Chondrocyte (in vitro differentiated cells): ENCODE measurements at regions not wholly inside any gene's neighbourhood (a gene's known extent, or its start where the extent isn't known, plus 50 kb on each side); places are given as distances from the start of the nearest gene placed in this dataset.

Experiments used
- DNase-seq: peaks from one replicate; pipeline ENCODE4 v3.0.0; 2021; ENCODE audit warnings: mixed read lengths, low spot score
- H3K27ac Mint-ChIP-seq: one replicate; pipeline ENCODE4 v1.8.0; 2021; ENCODE audit warnings: mild to moderate bottlenecking, moderate library complexity, mixed read lengths; ENCODE audit not compliant: unreplicated experiment
- H3K27me3 Mint-ChIP-seq: 2 replicates; pipeline ENCODE4 v1.8.0; 2021; ENCODE audit warnings: low read depth, mixed read lengths
- H3K36me3 Mint-ChIP-seq: 2 replicates; pipeline ENCODE4 v1.8.0; 2021; ENCODE audit warnings: low read depth, mixed read lengths
- H3K4me1 Mint-ChIP-seq: 2 replicates; pipeline ENCODE4 v1.8.0; 2021; ENCODE audit warnings: low read depth, mild to moderate bottlenecking, mixed read lengths
- H3K4me3 Mint-ChIP-seq: one replicate; pipeline ENCODE4 v1.8.0; 2021; ENCODE audit warnings: mild to moderate bottlenecking, moderate library complexity, mixed read lengths; ENCODE audit not compliant: unreplicated experiment
- H3K9me3 Mint-ChIP-seq: 2 replicates; pipeline ENCODE4 v1.8.0; 2021; ENCODE audit warnings: low read depth, mixed read lengths
- TF ChIP-seq, protein P1 (sequence below): fragments of 200-600 bp; sonication (generic); IDR thresholded peaks from 2 replicates; pipeline ENCODE4 v1.5.0; 2021; ENCODE audit warnings: antibody characterized with exemption, mild to moderate bottlenecking, moderate library complexity

DNA sequence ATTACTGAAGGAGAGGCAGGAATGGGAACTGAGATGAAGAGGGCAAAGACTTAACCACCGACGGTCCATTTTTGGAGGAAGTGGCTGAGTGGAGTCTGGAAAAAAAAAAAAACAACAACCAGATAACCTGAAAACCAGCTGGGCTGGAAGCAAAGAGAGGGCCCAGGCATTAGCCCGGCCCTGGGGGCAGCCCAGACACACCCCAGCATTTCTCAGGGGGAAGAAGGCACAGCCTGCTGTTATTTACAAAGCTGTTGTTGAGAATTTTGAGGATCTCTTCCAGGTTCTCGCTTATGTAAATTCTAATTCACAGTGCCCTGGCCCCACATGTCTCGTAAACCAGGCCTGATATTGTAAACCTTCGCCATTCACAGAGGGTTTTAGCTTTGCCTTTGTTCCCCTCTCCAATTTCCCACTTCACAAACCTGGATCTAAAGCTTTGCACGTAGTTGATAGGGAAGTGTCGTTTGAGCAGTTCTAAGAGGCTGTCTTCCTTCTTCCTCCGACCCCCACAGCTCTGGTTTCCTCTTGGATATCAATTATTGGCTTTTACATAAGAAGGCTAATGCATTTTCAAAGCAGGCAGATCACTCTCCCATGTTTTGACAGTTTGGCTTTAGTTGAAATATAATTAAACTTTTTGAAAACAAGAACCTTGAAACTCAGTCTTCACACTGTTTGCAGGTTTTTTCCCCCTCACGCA is 161.8 kb upstream of the IRF2BP2 start:
- H3K27me3 Mint-ChIP-seq, result no peaks in the 10 kb centered on the region
- peaks cover 2% of the 10 kb centered on the region for H3K36me3 Mint-ChIP-seq
- H3K4me3 Mint-ChIP-seq, result no peak overlapping the region
- peaks cover 3% of the 10 kb centered on the region for H3K9me3 Mint-ChIP-seq
- H3K4me1 Mint-ChIP-seq, result peaks cover 37% of the 10 kb centered on the region
- peak overlapping the region; percentile 94 for H3K27ac Mint-ChIP-seq
- TF ChIP-seq, protein P1, sequence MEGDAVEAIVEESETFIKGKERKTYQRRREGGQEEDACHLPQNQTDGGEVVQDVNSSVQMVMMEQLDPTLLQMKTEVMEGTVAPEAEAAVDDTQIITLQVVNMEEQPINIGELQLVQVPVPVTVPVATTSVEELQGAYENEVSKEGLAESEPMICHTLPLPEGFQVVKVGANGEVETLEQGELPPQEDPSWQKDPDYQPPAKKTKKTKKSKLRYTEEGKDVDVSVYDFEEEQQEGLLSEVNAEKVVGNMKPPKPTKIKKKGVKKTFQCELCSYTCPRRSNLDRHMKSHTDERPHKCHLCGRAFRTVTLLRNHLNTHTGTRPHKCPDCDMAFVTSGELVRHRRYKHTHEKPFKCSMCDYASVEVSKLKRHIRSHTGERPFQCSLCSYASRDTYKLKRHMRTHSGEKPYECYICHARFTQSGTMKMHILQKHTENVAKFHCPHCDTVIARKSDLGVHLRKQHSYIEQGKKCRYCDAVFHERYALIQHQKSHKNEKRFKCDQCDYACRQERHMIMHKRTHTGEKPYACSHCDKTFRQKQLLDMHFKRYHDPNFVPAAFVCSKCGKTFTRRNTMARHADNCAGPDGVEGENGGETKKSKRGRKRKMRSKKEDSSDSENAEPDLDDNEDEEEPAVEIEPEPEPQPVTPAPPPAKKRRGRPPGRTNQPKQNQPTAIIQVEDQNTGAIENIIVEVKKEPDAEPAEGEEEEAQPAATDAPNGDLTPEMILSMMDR, result no peak
- no peak for DNase-seq

GRCh38 chr1:234770924-234771540 is 161.1 kb upstream of the IRF2BP2 start:
- DNase-seq, result no peak
- no peak overlapping the region for H3K4me3 Mint-ChIP-seq
- no peaks in the 10 kb centered on the region for H3K27me3 Mint-ChIP-seq
- TF ChIP-seq, protein P1, result no peak
- peak overlapping the region; percentile 94 for H3K27ac Mint-ChIP-seq
- peaks cover 37% of the 10 kb centered on the region for H3K4me1 Mint-ChIP-seq
- H3K9me3 Mint-ChIP-seq, result peaks cover 3% of the 10 kb centered on the region
- peaks cover 2% of the 10 kb centered on the region for H3K36me3 Mint-ChIP-seq

- Mint-ChIP-seq H3K27ac (no peak overlapping the region), H3K4me1 (peaks cover 37% of the 10 kb centered on the region), H3K4me3 (no peak overlapping the region), H3K36me3 (peaks cover 2% of the 10 kb centered on the region), H3K9me3 (peaks cover 3% of the 10 kb centered on the region), H3K27me3 (no peaks in the 10 kb centered on the region)
- no peak for DNase-seq
- TF ChIP-seq, protein P1, result peak; percentile 54
Observed at GRCh38 chr1:234769986-234770795, 160.2 kb upstream of the IRF2BP2 start.

GRCh38 chr1:234769284-234769985 is 159.5 kb upstream of the IRF2BP2 start:
- Mint-ChIP-seq H3K27ac (no peak overlapping the region), H3K36me3 (peaks cover 2% of the 10 kb centered on the region), H3K4me3 (no peak overlapping the region), H3K4me1 (peaks cover 37% of the 10 kb centered on the region), H3K27me3 (no peaks in the 10 kb centered on the region), H3K9me3 (peaks cover 3% of the 10 kb centered on the region)
- DNase-seq, result no peak
- TF ChIP-seq, protein P1, result no peak
